Keratinocyte (primary cell): ENCODE measurements at regions not wholly inside any gene's neighbourhood (a gene's known extent, or its start where the extent isn't known, plus 50 kb on each side); places are given as distances from the start of the nearest gene placed in this dataset.

Experiments
- DNase-seq: peaks from one replicate; pipeline ENCODE4 v3.0.0-alpha.2; 2011; ENCODE audit warnings: low read depth, missing footprints, low spot score
- FAIRE-seq: peaks from 2 replicates; lab custom pipeline; 2011; peaks lifted over from hg19 to GRCh38; lab: Jason Lieb, UNC
- H2AFZ ChIP-seq: 2 replicates; pipeline ENCODE4 v1.6.0; 2012; ENCODE audit warnings: low read length, control low read depth, inconsistent platforms; ENCODE audit not compliant: control insufficient read depth
- H3K27ac ChIP-seq: 2 replicates; pipeline ENCODE4 v1.5.1; 2011; ENCODE audit warnings: low read length; ENCODE audit not compliant: control insufficient read depth, insufficient read depth
- H3K27me3 ChIP-seq: 3 replicates; pipeline ENCODE4 v1.6.0; 2011; ENCODE audit warnings: low read length; ENCODE audit not compliant: control insufficient read depth, insufficient read depth; ENCODE audit errors: extremely low read depth
- H3K36me3 ChIP-seq, 2 experiments: 2 replicates in 1 of 2; 3 replicates in 1 of 2; pipeline ENCODE4 v1.5.1; 2011; ENCODE audit warnings: low read length in 2 of 2, mild to moderate bottlenecking in 1 of 2; ENCODE audit not compliant: control insufficient read depth in 2 of 2, insufficient read depth in 2 of 2; ENCODE audit errors: extremely low read depth in 1 of 2
- H3K4me1 ChIP-seq: 3 replicates; pipeline ENCODE4 v1.5.1; 2011; ENCODE audit warnings: low read length; ENCODE audit not compliant: control insufficient read depth, insufficient read depth; ENCODE audit errors: extremely low read depth
- H3K4me2 ChIP-seq: 3 replicates; pipeline ENCODE4 v1.6.0; 2011; ENCODE audit warnings: low read depth, low read length; ENCODE audit not compliant: control insufficient read depth, insufficient read depth; ENCODE audit errors: extremely low read depth
- H3K4me3 ChIP-seq, 3 experiments: fragments of 200-600 bp in 1 of 3; sonication (generic) in 1 of 3; 2 replicates in 2 of 3; 3 replicates in 1 of 3; pipeline ENCODE4 v1.5.1; 2011 to 2016; ENCODE audit warnings: low read length in 3 of 3, mild to moderate bottlenecking in 3 of 3, control low read depth in 2 of 3, inconsistent platforms in 1 of 3, low read depth in 1 of 3, mixed read lengths in 1 of 3, mixed run types in 1 of 3, moderate library complexity in 1 of 3; ENCODE audit not compliant: control insufficient read depth in 2 of 3, insufficient read depth in 2 of 3; ENCODE audit errors: extremely low read depth in 1 of 3
- H3K79me2 ChIP-seq: 2 replicates; pipeline ENCODE4 v1.6.0; 2012; ENCODE audit warnings: low read length; ENCODE audit not compliant: control insufficient read depth, insufficient read depth
- H3K9ac ChIP-seq: 3 replicates; pipeline ENCODE4 v1.6.0; 2011; ENCODE audit warnings: low read length; ENCODE audit not compliant: control insufficient read depth, insufficient read depth; ENCODE audit errors: extremely low read depth
- H3K9me1 ChIP-seq: 3 replicates; pipeline ENCODE4 v1.6.0; 2011; ENCODE audit warnings: low read length; ENCODE audit not compliant: control insufficient read depth, insufficient read depth; ENCODE audit errors: extremely low read depth
- H3K9me3 ChIP-seq: 2 replicates; pipeline ENCODE4 v1.5.1; 2012; ENCODE audit warnings: low read depth, low read length; ENCODE audit not compliant: control insufficient read depth
- H4K20me1 ChIP-seq: 3 replicates; pipeline ENCODE4 v1.6.0; 2011; ENCODE audit warnings: low read length; ENCODE audit not compliant: control insufficient read depth, insufficient read depth; ENCODE audit errors: extremely low read depth
- EZH2 ChIP-seq: IDR thresholded peaks from one replicate; pipeline ENCODE4 v1.6.1; 2012; ENCODE audit warnings: inconsistent platforms, mild to moderate bottlenecking, low read length, moderate library complexity
- dilution Hi-C: fragments of 300-500 bp; cut with MboI; formaldehyde crosslinking; loops from one replicate; pipeline ENCODE4 v1.7.0; 2020; ENCODE audit warnings: low sequenced_read_pairs; ENCODE audit not compliant: extremely low pct_ligation_motif_present
- TF ChIP-seq, protein P1 (sequence below), 3 experiments: IDR thresholded peaks in 1 of 3; conservative IDR thresholded peaks in 1 of 3; optimal IDR thresholded peaks in 1 of 3; 2 replicates in 2 of 3; 3 replicates in 1 of 3; pipeline versions ENCODE3 to v1.5.1; 2011; ENCODE audit warnings: low read length in 3 of 3, mild to moderate bottlenecking in 3 of 3, moderate library complexity in 2 of 3, control low read depth in 1 of 3, inconsistent platforms in 1 of 3; ENCODE audit not compliant: insufficient read depth in 2 of 3; ENCODE audit errors: extremely low read depth in 1 of 3

DNA sequence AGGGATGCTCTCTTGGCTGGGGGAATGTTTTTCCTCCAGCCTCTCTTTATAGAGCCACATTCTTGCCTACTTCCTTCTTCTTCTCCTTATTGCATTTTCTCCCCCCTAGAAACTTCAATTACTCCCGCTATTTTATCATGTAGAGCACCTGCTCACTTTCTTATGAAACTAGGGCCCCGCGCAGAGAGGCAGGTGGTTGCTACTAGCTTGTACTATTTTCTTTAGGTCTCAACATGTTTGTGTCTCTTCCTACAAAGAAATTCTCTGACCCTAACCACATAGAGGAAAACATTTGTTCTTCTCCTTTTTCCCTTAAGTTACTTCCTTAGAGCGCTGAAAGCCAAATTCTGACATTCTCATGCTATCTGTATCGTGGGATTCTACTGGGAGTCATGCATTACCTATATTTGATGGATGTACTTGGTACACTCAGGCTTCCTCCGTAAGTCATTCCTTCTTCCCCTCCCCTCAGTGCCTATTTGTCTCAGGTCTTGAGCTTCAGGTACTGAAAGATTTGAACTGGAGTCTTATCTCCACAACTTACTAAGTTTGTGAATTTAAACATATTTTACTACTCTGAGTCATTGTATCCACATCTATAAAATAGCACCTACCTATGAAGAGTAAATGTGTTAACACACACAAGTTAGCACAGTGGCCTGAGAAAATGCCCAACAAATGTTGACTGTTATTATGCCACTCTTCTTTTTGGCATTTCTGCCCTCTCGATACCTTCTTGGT lies 159.1 kb upstream of the LEF1 start:
- no peak for TF ChIP-seq EZH2
- TF ChIP-seq, protein P1, sequence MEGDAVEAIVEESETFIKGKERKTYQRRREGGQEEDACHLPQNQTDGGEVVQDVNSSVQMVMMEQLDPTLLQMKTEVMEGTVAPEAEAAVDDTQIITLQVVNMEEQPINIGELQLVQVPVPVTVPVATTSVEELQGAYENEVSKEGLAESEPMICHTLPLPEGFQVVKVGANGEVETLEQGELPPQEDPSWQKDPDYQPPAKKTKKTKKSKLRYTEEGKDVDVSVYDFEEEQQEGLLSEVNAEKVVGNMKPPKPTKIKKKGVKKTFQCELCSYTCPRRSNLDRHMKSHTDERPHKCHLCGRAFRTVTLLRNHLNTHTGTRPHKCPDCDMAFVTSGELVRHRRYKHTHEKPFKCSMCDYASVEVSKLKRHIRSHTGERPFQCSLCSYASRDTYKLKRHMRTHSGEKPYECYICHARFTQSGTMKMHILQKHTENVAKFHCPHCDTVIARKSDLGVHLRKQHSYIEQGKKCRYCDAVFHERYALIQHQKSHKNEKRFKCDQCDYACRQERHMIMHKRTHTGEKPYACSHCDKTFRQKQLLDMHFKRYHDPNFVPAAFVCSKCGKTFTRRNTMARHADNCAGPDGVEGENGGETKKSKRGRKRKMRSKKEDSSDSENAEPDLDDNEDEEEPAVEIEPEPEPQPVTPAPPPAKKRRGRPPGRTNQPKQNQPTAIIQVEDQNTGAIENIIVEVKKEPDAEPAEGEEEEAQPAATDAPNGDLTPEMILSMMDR (optimal IDR thresholded peaks at IDR 0.05 in 1 of 3, IDR thresholded peaks at IDR 0.05 in 1 of 3, conservative IDR thresholded peaks at IDR 0.05 in 1 of 3; ENCODE audit: extremely low read depth in 1 of 3, insufficient read depth in 2 of 3, low read length in 3 of 3): no peak

GRCh38 chr4:108325561-108325960 lies 156.8 kb upstream of the LEF1 start:
- Histone ChIP-seq H2AFZ (no peak overlapping the region), H3K27ac (no peak overlapping the region), H3K4me3 (no peak overlapping the region), H3K27me3 (no peaks in the 10 kb centered on the region), H3K4me2 (no peak overlapping the region), H4K20me1 (no peaks in the 10 kb centered on the region), H3K9me1 (no peaks in the 10 kb centered on the region), H3K4me1 (no peaks in the 10 kb centered on the region), H3K9me3 (no peaks in the 10 kb centered on the region), H3K9ac (no peak overlapping the region), H3K36me3 (no peaks in the 10 kb centered on the region), H3K79me2 (no peaks in the 10 kb centered on the region)
- DNase-seq (no peak), FAIRE-seq (no peak)
- dilution Hi-C loops: no loop called here
- TF ChIP-seq, protein P1 (optimal IDR thresholded peaks at IDR 0.05 in 1 of 3, IDR thresholded peaks at IDR 0.05 in 1 of 3, conservative IDR thresholded peaks at IDR 0.05 in 1 of 3; ENCODE audit: extremely low read depth in 1 of 3, insufficient read depth in 2 of 3, low read length in 3 of 3): no peak
- no peak for TF ChIP-seq EZH2

More for the DNA sequence above, 159.1 kb upstream of the LEF1 start:
- no peaks in the 10 kb centered on the region for H3K9me3 ChIP-seq
- no peaks in the 10 kb centered on the region for H3K4me1 ChIP-seq
- dilution Hi-C loops: no loop called here
- no peak overlapping the region for H3K4me2 ChIP-seq
- no peaks in the 10 kb centered on the region for H3K79me2 ChIP-seq
- DNase-seq: no peak
- no peak overlapping the region for H2AFZ ChIP-seq
- no peak overlapping the region for H3K4me3 ChIP-seq
- no peaks in the 10 kb centered on the region for H3K36me3 ChIP-seq
- no peak overlapping the region for H3K9ac ChIP-seq
- FAIRE-seq: no peak
- no peaks in the 10 kb centered on the region for H3K27me3 ChIP-seq
- no peak overlapping the region for H3K27ac ChIP-seq
- no peaks in the 10 kb centered on the region for H4K20me1 ChIP-seq
- H3K9me1 ChIP-seq: no peaks in the 10 kb centered on the region
